Ovary (tissue), 3 donors: ENCODE measurements at regions not wholly inside any gene's neighbourhood (a gene's known extent, or its start where the extent isn't known, plus 50 kb on each side); places are given as distances from the start of the nearest gene placed in this dataset.

Experiments
- POLR2A ChIP-seq: fragments of 450-650 bp; IDR thresholded peaks from one replicate; pipeline ENCODE4 v1.6.1; 2017; ENCODE audit warnings: antibody characterized with exemption, mild to moderate bottlenecking, moderate library complexity
- TF ChIP-seq, protein P1 (sequence below), 3 donors: fragments of 450-650 bp in 2 of 3; fragments of 200-600 bp in 1 of 3; IDR thresholded peaks; one replicate each; pipeline versions ENCODE4 v1.5.1 to v1.8.0; 2016 to 2022; ENCODE audit warnings: antibody characterized with exemption in 3 of 3, mild to moderate bottlenecking in 1 of 3
- donor health status: DM: no; HTN: no; CAD: no.

GRCh38 chr10:33986016-33986415 is 651.5 kb upstream of the NRP1 start:
- TF ChIP-seq POLR2A = no peak
- TF ChIP-seq, protein P1, sequence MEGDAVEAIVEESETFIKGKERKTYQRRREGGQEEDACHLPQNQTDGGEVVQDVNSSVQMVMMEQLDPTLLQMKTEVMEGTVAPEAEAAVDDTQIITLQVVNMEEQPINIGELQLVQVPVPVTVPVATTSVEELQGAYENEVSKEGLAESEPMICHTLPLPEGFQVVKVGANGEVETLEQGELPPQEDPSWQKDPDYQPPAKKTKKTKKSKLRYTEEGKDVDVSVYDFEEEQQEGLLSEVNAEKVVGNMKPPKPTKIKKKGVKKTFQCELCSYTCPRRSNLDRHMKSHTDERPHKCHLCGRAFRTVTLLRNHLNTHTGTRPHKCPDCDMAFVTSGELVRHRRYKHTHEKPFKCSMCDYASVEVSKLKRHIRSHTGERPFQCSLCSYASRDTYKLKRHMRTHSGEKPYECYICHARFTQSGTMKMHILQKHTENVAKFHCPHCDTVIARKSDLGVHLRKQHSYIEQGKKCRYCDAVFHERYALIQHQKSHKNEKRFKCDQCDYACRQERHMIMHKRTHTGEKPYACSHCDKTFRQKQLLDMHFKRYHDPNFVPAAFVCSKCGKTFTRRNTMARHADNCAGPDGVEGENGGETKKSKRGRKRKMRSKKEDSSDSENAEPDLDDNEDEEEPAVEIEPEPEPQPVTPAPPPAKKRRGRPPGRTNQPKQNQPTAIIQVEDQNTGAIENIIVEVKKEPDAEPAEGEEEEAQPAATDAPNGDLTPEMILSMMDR (IDR thresholded peaks at IDR 0.05) = no peak
